ENCODE measurements at regions not wholly inside any gene's neighbourhood (a gene's known extent, or its start where the extent isn't known, plus 50 kb on each side); places are given as distances from the start of the nearest gene placed in this dataset.
A peak's percentile ranks its signal among the peaks of the same experiment; 100 is the strongest.

DNA sequence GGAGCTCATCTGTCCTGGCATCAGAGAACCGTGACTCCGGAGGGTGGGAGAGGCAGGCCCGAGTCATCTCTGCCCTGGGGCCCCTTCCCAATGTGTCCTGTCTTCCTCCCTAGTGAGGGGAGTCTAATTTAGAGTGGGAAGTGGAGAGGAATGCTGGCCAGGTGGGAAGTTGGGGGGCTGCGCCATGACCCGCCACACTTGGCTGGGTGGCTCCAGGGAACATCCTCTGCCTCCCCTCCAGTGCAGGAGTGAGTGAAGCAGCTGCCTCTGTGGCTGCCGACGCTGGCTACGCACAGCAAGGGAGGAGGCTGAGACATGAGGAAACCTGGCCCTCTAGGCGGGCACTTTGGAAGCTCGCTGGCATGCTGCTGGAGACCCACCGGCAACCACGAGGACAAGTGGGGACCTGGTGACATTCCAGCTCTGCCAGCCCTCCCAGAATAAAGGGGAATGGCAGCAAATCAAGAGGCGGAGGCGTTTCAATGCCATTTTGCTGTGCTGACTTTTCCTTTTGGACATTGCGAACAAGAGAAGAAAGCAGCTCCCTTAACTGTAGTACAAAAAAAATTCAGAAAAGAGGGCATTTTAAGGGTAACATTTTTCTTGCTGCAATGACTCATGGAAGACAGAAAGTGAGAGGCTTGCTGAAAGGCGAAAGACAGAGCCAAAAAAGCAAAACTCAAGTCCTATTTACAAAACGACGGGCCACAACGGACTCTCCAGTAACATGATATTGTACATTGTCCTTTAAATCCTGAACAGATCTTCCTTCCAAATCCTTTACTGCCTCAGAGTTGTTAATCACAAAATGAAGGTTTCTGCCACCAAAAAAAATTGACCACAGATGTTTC is 121.2 kb upstream of the PITRM1 start:
- no peaks in the 10 kb centered on the region for H3K27me3 ChIP-seq (ENCODE audit: control insufficient read depth, insufficient read depth, low read length)
- no peaks in the 10 kb centered on the region for H3K36me3 ChIP-seq (ENCODE audit: control insufficient read depth, insufficient read depth, low read length)
- H3K27ac ChIP-seq (ENCODE audit: low read length): peak overlapping the region; percentile 51
- whole genome bisulfite sequencing (ENCODE audit: insufficient coverage): 46% methylated on average over 11 of the region's 19 CpGs
- H3K9me3 ChIP-seq (replicated peaks; ENCODE audit: control insufficient read depth, low read depth, low read length): no peaks in the 10 kb centered on the region
- DNase-seq: peak; percentile 54
- peaks cover 15% of the 10 kb centered on the region for H3K4me1 ChIP-seq (ENCODE audit: control insufficient read depth, insufficient read depth, low read length)
- H3K4me3 ChIP-seq (ENCODE audit: low read length): no peak overlapping the region

DNA sequence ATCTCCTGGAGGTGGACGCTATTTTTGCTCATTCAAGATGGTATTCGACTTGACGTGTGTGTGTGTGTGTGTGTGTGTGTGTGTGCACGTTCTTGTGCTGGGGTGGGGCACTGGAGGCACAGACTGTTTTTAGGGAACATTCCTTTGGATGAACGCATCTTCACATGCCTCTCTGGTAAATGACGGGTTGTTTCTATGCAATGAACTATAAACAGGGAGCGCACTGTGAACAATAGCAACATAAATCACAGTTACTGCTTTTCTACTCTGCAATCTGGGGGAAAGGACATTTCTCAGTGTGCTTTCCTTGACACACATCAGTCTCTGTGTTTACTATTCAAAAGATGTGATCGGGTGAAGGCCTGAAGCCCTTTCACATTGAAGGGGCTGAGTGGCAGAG is 120.1 kb upstream of the PITRM1 start:
- Histone ChIP-seq H3K4me3 (ENCODE audit: low read length) (no peak overlapping the region), H3K27me3 (ENCODE audit: control insufficient read depth, insufficient read depth, low read length) (no peaks in the 10 kb centered on the region), H3K4me1 (ENCODE audit: control insufficient read depth, insufficient read depth, low read length) (peaks cover 15% of the 10 kb centered on the region), H3K9me3 (replicated peaks; ENCODE audit: control insufficient read depth, low read depth, low read length) (no peaks in the 10 kb centered on the region), H3K27ac (ENCODE audit: low read length) (no peak overlapping the region), H3K36me3 (ENCODE audit: control insufficient read depth, insufficient read depth, low read length) (no peaks in the 10 kb centered on the region)
- WGBS (ENCODE audit: insufficient coverage): no CpG with 5 or more reads among the region's 8 CpGs
- peak; percentile 58 for DNase-seq

GRCh38 chr10:3290550-3290949 is 118.0 kb upstream of the PITRM1 start:
- 80% methylated on average over 11 of the region's 12 CpGs for WGBS (ENCODE audit: insufficient coverage)
- Histone ChIP-seq H3K4me1 (ENCODE audit: control insufficient read depth, insufficient read depth, low read length) (peaks cover 15% of the 10 kb centered on the region), H3K27me3 (ENCODE audit: control insufficient read depth, insufficient read depth, low read length) (no peaks in the 10 kb centered on the region), H3K27ac (ENCODE audit: low read length) (no peak overlapping the region), H3K4me3 (ENCODE audit: low read length) (no peak overlapping the region), H3K9me3 (replicated peaks; ENCODE audit: control insufficient read depth, low read depth, low read length) (no peaks in the 10 kb centered on the region), H3K36me3 (ENCODE audit: control insufficient read depth, insufficient read depth, low read length) (no peaks in the 10 kb centered on the region)
- no peak for DNase-seq

GRCh38 chr10:3287572-3288445 is 115.2 kb upstream of the PITRM1 start:
- no peaks in the 10 kb centered on the region for H3K9me3 ChIP-seq (replicated peaks; ENCODE audit: control insufficient read depth, low read depth, low read length)
- WGBS (ENCODE audit: insufficient coverage): 81% methylated on average over 29 of the region's 42 CpGs
- H3K27me3 ChIP-seq (ENCODE audit: control insufficient read depth, insufficient read depth, low read length): no peaks in the 10 kb centered on the region
- no peaks in the 10 kb centered on the region for H3K36me3 ChIP-seq (ENCODE audit: control insufficient read depth, insufficient read depth, low read length)
- no peak overlapping the region for H3K27ac ChIP-seq (ENCODE audit: low read length)
- H3K4me1 ChIP-seq (ENCODE audit: control insufficient read depth, insufficient read depth, low read length): no peaks in the 10 kb centered on the region
- H3K4me3 ChIP-seq (ENCODE audit: low read length): no peak overlapping the region
- DNase-seq: no peak

- no peak overlapping the region for H3K27ac ChIP-seq (ENCODE audit: low read length)
- no peaks in the 10 kb centered on the region for H3K36me3 ChIP-seq (ENCODE audit: control insufficient read depth, insufficient read depth, low read length)
- no CpG with 5 or more reads among the region's 1 CpG for WGBS (ENCODE audit: insufficient coverage)
- H3K4me1 ChIP-seq (ENCODE audit: control insufficient read depth, insufficient read depth, low read length): no peaks in the 10 kb centered on the region
- H3K9me3 ChIP-seq (replicated peaks; ENCODE audit: control insufficient read depth, low read depth, low read length): no peaks in the 10 kb centered on the region
- no peak for DNase-seq
- no peak overlapping the region for H3K4me3 ChIP-seq (ENCODE audit: low read length)
- H3K27me3 ChIP-seq (ENCODE audit: control insufficient read depth, insufficient read depth, low read length): no peaks in the 10 kb centered on the region
Measured at GRCh38 chr10:3282674-3283017, 110.1 kb upstream of the PITRM1 start.

DNA sequence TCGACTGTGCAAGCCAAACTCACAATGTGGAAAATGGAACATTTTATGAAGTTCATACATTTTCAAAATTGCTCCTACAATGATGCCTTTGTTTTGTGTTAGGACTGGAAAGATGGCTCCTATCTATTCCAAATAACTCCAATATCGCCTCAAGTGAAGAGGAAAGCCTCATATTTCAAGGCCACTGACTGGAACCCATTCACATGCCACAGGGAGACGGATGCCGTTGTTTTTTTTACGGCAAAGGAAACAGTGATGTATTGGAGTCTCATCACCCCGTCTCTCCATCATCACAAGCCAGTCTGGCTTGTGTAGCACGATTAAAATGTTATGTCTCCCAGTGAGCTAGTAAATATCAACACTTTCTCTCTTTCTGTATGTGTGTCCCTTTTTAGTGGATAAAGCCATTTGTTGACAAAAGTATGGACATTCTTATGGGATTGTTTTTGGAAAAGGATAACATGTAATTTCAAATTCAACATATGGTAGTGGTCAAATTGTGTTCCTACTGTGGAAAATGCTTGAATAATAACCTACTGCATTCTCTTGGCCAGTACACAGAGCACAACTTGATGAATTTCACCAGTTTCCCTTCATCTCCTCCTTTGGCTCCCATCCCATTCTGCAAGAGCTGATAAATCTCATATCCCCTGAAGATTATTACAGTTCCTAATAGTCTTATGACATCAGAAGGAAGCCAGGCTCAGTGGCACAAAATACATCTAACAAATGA is 109.5 kb upstream of the PITRM1 start:
- Histone ChIP-seq H3K27me3 (ENCODE audit: control insufficient read depth, insufficient read depth, low read length) (no peaks in the 10 kb centered on the region), H3K4me1 (ENCODE audit: control insufficient read depth, insufficient read depth, low read length) (no peaks in the 10 kb centered on the region), H3K27ac (ENCODE audit: low read length) (no peak overlapping the region), H3K9me3 (replicated peaks; ENCODE audit: control insufficient read depth, low read depth, low read length) (no peaks in the 10 kb centered on the region), H3K36me3 (ENCODE audit: control insufficient read depth, insufficient read depth, low read length) (no peaks in the 10 kb centered on the region), H3K4me3 (ENCODE audit: low read length) (no peak overlapping the region)
- no CpG with 5 or more reads among the region's 7 CpGs for WGBS (ENCODE audit: insufficient coverage)
- DNase-seq: no peak

GRCh38 chr10:3278771-3279170 is 106.2 kb upstream of the PITRM1 start:
- H3K27ac ChIP-seq (ENCODE audit: low read length): no peak overlapping the region
- no peak for DNase-seq

DNA sequence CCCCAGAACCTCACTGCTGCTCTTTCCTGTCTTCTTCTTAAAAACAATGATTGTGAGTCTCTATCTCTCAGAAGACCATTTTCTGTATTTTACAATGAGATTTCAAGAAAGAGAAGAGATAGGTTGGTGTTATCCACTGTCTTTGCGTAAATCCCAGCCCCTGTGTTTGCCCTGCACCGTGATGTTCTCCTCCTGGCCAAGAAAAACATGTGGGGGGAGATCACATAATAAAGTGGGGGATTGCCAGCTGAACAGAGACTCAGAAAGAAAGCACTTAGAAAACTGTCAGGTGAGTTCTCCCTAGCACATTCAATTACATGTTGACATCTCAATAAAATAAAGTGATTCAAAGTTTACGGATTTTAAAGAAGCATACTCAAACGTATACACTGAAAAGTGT is 105.0 kb upstream of the PITRM1 start:
- no CpG with 5 or more reads among the region's 4 CpGs for WGBS (ENCODE audit: insufficient coverage)
- Histone ChIP-seq H3K4me1 (ENCODE audit: control insufficient read depth, insufficient read depth, low read length) (no peaks in the 10 kb centered on the region), H3K4me3 (ENCODE audit: low read length) (no peak overlapping the region), H3K27me3 (ENCODE audit: control insufficient read depth, insufficient read depth, low read length) (no peaks in the 10 kb centered on the region), H3K27ac (ENCODE audit: low read length) (no peak overlapping the region), H3K9me3 (replicated peaks; ENCODE audit: control insufficient read depth, low read depth, low read length) (no peaks in the 10 kb centered on the region), H3K36me3 (ENCODE audit: control insufficient read depth, insufficient read depth, low read length) (no peaks in the 10 kb centered on the region)
- no peak for DNase-seq

More at GRCh38 chr10:3278771-3279170, 106.2 kb upstream of the PITRM1 start:
- 73% methylated on average over 1 of the region's 2 CpGs for WGBS (ENCODE audit: insufficient coverage)
- no peak overlapping the region for H3K4me3 ChIP-seq (ENCODE audit: low read length)
- H3K27me3 ChIP-seq (ENCODE audit: control insufficient read depth, insufficient read depth, low read length): no peaks in the 10 kb centered on the region
- H3K36me3 ChIP-seq (ENCODE audit: control insufficient read depth, insufficient read depth, low read length): no peaks in the 10 kb centered on the region
- no peaks in the 10 kb centered on the region for H3K4me1 ChIP-seq (ENCODE audit: control insufficient read depth, insufficient read depth, low read length)
- H3K9me3 ChIP-seq (replicated peaks; ENCODE audit: control insufficient read depth, low read depth, low read length): no peaks in the 10 kb centered on the region

DNA sequence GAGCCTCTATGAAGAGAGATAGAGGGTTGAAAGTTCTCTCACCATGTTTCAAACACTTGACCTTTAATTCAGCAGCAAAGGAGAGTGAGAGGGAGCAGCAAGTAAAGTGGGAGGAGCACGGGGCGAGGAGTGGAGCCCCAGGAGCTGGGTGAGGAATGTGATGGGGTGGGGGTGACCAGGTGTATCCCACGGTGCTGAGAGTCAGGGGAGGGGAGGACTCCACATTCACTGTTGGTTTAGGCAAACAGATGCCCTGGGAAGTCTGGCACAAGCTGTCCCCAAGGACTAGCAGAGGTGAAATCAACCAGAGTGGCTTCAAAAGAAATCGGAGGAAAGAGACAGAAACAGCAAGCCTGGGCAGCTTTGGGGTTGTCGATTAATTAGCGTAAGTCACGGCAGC is 101.8 kb upstream of the PITRM1 start:
- DNase-seq: no peak
- Histone ChIP-seq H3K27ac (ENCODE audit: low read length) (no peak overlapping the region), H3K27me3 (ENCODE audit: control insufficient read depth, insufficient read depth, low read length) (no peaks in the 10 kb centered on the region), H3K4me3 (ENCODE audit: low read length) (no peak overlapping the region), H3K4me1 (ENCODE audit: control insufficient read depth, insufficient read depth, low read length) (no peaks in the 10 kb centered on the region), H3K9me3 (replicated peaks; ENCODE audit: control insufficient read depth, low read depth, low read length) (no peaks in the 10 kb centered on the region), H3K36me3 (ENCODE audit: control insufficient read depth, insufficient read depth, low read length) (no peaks in the 10 kb centered on the region)
- 77% methylated on average over 4 of the region's 7 CpGs for WGBS (ENCODE audit: insufficient coverage)

GRCh38 chr10:3273966-3274365 is 101.4 kb upstream of the PITRM1 start:
- no peaks in the 10 kb centered on the region for H3K9me3 ChIP-seq (replicated peaks; ENCODE audit: control insufficient read depth, low read depth, low read length)
- no peaks in the 10 kb centered on the region for H3K36me3 ChIP-seq (ENCODE audit: control insufficient read depth, insufficient read depth, low read length)
- H3K27me3 ChIP-seq (ENCODE audit: control insufficient read depth, insufficient read depth, low read length): no peaks in the 10 kb centered on the region
- DNase-seq: no peak
- H3K27ac ChIP-seq (ENCODE audit: low read length): no peak overlapping the region
- 76% methylated on average over 10 of the region's 12 CpGs for WGBS (ENCODE audit: insufficient coverage)
- no peaks in the 10 kb centered on the region for H3K4me1 ChIP-seq (ENCODE audit: control insufficient read depth, insufficient read depth, low read length)
- no peak overlapping the region for H3K4me3 ChIP-seq (ENCODE audit: low read length)
